ENCODE measurements at regions not wholly inside any gene's neighbourhood (a gene's known extent, or its start where the extent isn't known, plus 50 kb on each side); places are given as distances from the start of the nearest gene placed in this dataset.

DNA sequence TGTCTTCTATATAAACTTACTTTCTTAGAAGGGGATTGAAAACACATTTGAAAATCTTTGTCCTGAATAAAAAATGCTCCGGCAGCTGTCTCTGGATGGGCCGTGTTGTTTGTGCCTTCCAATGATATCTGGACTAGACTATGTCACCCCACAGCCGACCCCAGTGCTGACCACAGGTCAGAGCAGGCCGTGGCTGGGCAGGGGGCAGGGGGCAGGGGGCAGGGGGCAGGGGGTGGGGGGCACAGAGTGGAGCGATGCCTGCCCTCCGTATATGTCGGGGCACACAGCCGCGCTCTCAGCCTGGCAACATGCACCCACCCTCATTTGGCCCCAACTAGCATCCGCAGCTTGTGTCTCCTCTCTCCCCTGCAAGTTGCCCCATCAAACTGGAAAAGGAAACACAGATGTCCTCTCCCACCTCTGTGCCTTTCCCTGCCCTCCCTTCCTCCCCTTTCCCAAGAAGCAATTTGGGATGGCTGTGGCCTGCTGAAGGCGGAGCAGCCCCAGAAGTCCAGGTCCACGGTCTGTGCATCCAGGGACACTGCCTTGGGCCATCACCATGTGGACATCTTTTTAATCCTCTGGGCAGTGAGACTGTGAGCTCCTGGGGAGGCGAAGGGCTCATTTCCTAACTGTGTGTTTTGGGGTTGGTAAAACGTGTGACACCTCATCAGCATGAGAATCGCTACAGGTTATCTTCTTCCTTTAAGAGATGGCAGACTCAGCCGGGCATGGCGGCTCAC lies 295.7 kb upstream of the RTL1 start:
- no peak for TF ChIP-seq CTCF (IDR thresholded peaks at IDR 0.05; ENCODE audit: control extremely low read depth, extremely low read depth)
- Histone ChIP-seq H3K4me1 (ENCODE audit: control insufficient read depth in 5 of 5, insufficient read depth in 5 of 5, low read length in 5 of 5) (no peaks in the 10 kb centered on the region), H3K27ac (ENCODE audit: low read depth in 1 of 2, low read length in 1 of 2) (no peak overlapping the region), H3K9me3 (ENCODE audit: control insufficient read depth in 4 of 4, insufficient read depth in 3 of 4, low read length in 3 of 4) (peaks cover 0 to 9% (median 0%) of the 10 kb centered on the region in 4 donors), H3K27me3 (ENCODE audit: control insufficient read depth in 3 of 3, insufficient read depth in 3 of 3, low read length in 2 of 3) (no peaks in the 10 kb centered on the region), H3K36me3 (ENCODE audit: control insufficient read depth in 4 of 4, insufficient read depth in 4 of 4, low read length in 4 of 4) (no peaks in the 10 kb centered on the region), H3K4me3 (no peak overlapping the region), H3K9ac (ENCODE audit: insufficient read depth in 1 of 2, low read length in 2 of 2) (no peak overlapping the region)
- ATAC-seq (ENCODE audit: insufficient read depth, low FRiP score) (no peak), DNase-seq (peak in 1 of 3 donors; percentile 7)
- WGBS, 2 donors = 82 to 90% methylated on average over 17 of the region's 17 CpGs

DNA sequence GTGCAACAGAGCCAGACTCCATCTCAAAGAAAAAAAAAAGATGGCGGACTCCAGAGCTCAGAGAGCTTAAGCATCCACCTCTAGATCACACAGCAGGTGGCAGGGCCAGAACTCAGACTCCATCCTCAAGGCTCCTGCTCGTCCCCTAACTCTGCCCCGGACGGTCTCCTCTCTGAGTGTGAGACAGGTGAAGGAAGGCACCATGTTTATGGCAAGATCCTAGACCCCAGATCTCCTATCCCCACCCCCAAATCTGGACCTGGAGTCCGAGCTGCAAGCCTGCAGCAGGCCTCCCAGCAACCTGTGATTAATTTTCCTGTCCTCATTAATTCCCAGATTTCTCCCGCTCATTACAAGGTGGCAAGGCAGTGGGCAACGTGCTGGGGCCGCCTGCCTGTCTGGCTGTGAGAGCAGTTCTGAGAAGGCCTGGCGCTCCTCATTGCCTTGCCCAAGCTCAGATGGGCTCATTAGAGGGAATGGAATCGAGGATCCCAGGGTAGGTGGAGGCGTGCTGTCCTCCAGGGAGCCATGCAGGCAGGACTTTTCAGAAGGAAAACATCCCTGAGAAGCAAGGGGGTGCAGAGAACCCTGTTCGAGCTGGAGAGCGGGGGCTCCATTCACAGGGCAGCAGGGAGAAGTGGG lies 296.6 kb upstream of the RTL1 start:
- H3K4me1 ChIP-seq (ENCODE audit: control insufficient read depth in 5 of 5, insufficient read depth in 5 of 5, low read length in 5 of 5) = no peaks in the 10 kb centered on the region
- H3K9ac ChIP-seq (ENCODE audit: insufficient read depth in 1 of 2, low read length in 2 of 2) = no peak overlapping the region
- H3K36me3 ChIP-seq (ENCODE audit: control insufficient read depth in 4 of 4, insufficient read depth in 4 of 4, low read length in 4 of 4) = no peaks in the 10 kb centered on the region
- peak in 1 of 3 donors; percentile 8 for DNase-seq
- no peaks in the 10 kb centered on the region for H3K27me3 ChIP-seq (ENCODE audit: control insufficient read depth in 3 of 3, insufficient read depth in 3 of 3, low read length in 2 of 3)
- H3K4me3 ChIP-seq = no peak overlapping the region
- 92% methylated on average over 13 of the region's 13 CpGs for WGBS, 2 donors
- ATAC-seq (ENCODE audit: insufficient read depth, low FRiP score) = no peak
- TF ChIP-seq CTCF (IDR thresholded peaks at IDR 0.05; ENCODE audit: control extremely low read depth, extremely low read depth) = no peak
- peaks cover 0 to 9% (median 0%) of the 10 kb centered on the region in 4 donors for H3K9me3 ChIP-seq (ENCODE audit: control insufficient read depth in 4 of 4, insufficient read depth in 3 of 4, low read length in 3 of 4)
- no peak overlapping the region for H3K27ac ChIP-seq (ENCODE audit: low read depth in 1 of 2, low read length in 1 of 2)

DNA sequence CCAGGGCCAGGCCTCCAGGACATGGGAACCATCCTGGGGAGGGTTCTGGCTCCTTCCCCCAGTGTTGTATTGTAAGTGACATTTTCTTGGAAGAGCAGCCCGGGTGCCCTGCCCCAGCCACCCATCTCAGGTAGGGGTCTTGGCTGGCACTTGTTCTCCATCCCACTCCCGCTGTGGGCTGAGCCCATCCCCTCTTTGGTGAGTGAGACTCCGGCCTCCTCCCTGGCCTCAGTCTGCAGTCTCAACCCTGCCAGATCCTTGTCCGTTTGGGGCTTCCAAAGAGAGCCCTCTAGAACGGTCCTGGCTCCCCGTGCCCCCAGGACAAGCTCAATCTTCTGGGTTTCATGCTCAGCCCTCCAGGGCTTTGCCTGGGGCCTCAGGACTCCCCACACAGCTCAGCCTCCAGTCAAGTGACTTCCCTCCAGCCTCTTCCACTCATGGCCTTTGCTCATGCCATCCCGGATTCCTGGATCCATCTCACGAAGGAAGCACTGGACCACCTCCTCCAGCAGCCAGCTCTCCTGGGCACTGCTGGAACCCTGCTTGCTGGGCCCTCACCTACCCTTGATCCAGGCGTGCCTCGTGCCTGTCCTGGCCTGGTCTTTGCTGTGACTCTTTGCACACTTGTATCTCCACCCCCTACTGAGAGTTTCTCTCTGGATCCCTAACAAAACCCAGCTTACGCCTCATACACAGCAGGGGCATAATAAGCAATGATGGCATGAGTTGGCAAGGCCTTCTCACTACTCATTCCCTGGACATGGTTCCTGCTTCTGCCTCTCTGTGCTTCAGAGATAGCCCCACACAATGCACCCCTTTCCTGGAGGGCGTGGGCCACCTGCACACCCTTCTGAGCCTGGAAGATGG lies 297.4 kb upstream of the RTL1 start:
- no peaks in the 10 kb centered on the region for H3K27me3 ChIP-seq (ENCODE audit: control insufficient read depth in 3 of 3, insufficient read depth in 3 of 3, low read length in 2 of 3)
- no peak for TF ChIP-seq CTCF (IDR thresholded peaks at IDR 0.05; ENCODE audit: control extremely low read depth, extremely low read depth)
- no peak overlapping the region for H3K27ac ChIP-seq (ENCODE audit: low read depth in 1 of 2, low read length in 1 of 2)
- 90 to 94% methylated on average over 12 of the region's 12 CpGs for WGBS, 2 donors
- no peak overlapping the region for H3K4me3 ChIP-seq
- H3K36me3 ChIP-seq (ENCODE audit: control insufficient read depth in 4 of 4, insufficient read depth in 4 of 4, low read length in 4 of 4) = no peaks in the 10 kb centered on the region
- no peaks in the 10 kb centered on the region for H3K4me1 ChIP-seq (ENCODE audit: control insufficient read depth in 5 of 5, insufficient read depth in 5 of 5, low read length in 5 of 5)
- no peak overlapping the region for H3K9ac ChIP-seq (ENCODE audit: insufficient read depth in 1 of 2, low read length in 2 of 2)
- H3K9me3 ChIP-seq (ENCODE audit: control insufficient read depth in 4 of 4, insufficient read depth in 3 of 4, low read length in 3 of 4) = peaks cover 0 to 9% (median 0%) of the 10 kb centered on the region in 4 donors
- DNase-seq = peak in 1 of 3 donors; percentile 7
- ATAC-seq (ENCODE audit: insufficient read depth, low FRiP score) = no peak
